Astrocyte (in vitro differentiated cells and primary cell): ENCODE measurements at regions not wholly inside any gene's neighbourhood (a gene's known extent, or its start where the extent isn't known, plus 50 kb on each side); places are given as distances from the start of the nearest gene placed in this dataset.

ENCODE experiments used
- DNase-seq: peaks from one replicate; pipeline ENCODE4 v3.0.0-alpha.2; 2010; ENCODE audit warnings: low read depth
- FAIRE-seq: peaks from 2 replicates; lab custom pipeline; 2011; peaks lifted over from hg19 to GRCh38; lab: Jason Lieb, UNC
- H2AFZ ChIP-seq: 2 replicates; pipeline ENCODE4 v1.6.0; 2012; ENCODE audit warnings: low read depth, low read length, inconsistent platforms
- H3K27ac ChIP-seq: 2 replicates; pipeline ENCODE4 v1.5.1; 2011; ENCODE audit warnings: low read depth, low read length, inconsistent platforms
- H3K27me3 ChIP-seq: 2 replicates; pipeline ENCODE4 v1.6.0; 2011; ENCODE audit warnings: low read length, inconsistent platforms; ENCODE audit not compliant: insufficient read depth
- H3K36me3 ChIP-seq: 2 replicates; pipeline ENCODE4 v1.5.1; 2011; ENCODE audit warnings: low read length, inconsistent platforms; ENCODE audit not compliant: insufficient read depth
- H3K4me1 ChIP-seq: 2 replicates; pipeline ENCODE4 v1.5.1; 2011; ENCODE audit warnings: low read length, inconsistent platforms; ENCODE audit not compliant: insufficient read depth
- H3K4me2 ChIP-seq: 2 replicates; pipeline ENCODE4 v1.6.0; 2012; ENCODE audit warnings: low read length, inconsistent platforms
- H3K4me3 ChIP-seq: 2 replicates; pipeline ENCODE4 v1.5.1; 2011; ENCODE audit warnings: low read depth, mild to moderate bottlenecking, low read length, inconsistent platforms; ENCODE audit not compliant: insufficient read depth
- H3K79me2 ChIP-seq: 2 replicates; pipeline ENCODE4 v1.6.0; 2012; ENCODE audit warnings: mild to moderate bottlenecking, low read length, inconsistent platforms; ENCODE audit not compliant: insufficient read depth
- H3K9ac ChIP-seq: 2 replicates; pipeline ENCODE4 v1.6.0; 2012; ENCODE audit warnings: mild to moderate bottlenecking, low read length, inconsistent platforms
- H3K9me3 ChIP-seq: 2 replicates; pipeline ENCODE4 v1.5.1; 2012; ENCODE audit warnings: low read depth, mild to moderate bottlenecking, low read length, inconsistent platforms; ENCODE audit not compliant: insufficient read depth
- H4K20me1 ChIP-seq: 2 replicates; pipeline ENCODE4 v1.6.0; 2012; ENCODE audit warnings: low read length, inconsistent platforms; ENCODE audit not compliant: insufficient read depth
- H3K27ac Mint-ChIP-seq: one replicate; pipeline ENCODE4 v1.8.0; 2021; ENCODE audit warnings: mild to moderate bottlenecking, mixed read lengths; ENCODE audit not compliant: unreplicated experiment
- H3K27me3 Mint-ChIP-seq: one replicate; pipeline ENCODE4 v1.8.0; 2021; ENCODE audit warnings: low read depth, mixed read lengths; ENCODE audit not compliant: unreplicated experiment
- H3K36me3 Mint-ChIP-seq: one replicate; pipeline ENCODE4 v1.8.0; 2021; ENCODE audit warnings: low read depth, mixed read lengths; ENCODE audit not compliant: unreplicated experiment
- H3K4me1 Mint-ChIP-seq: one replicate; pipeline ENCODE4 v1.8.0; 2021; ENCODE audit warnings: low read depth, mixed read lengths; ENCODE audit not compliant: unreplicated experiment
- H3K4me3 Mint-ChIP-seq: one replicate; pipeline ENCODE4 v1.8.0; 2021; ENCODE audit warnings: mild to moderate bottlenecking, moderate library complexity, mixed read lengths; ENCODE audit not compliant: unreplicated experiment
- H3K9me3 Mint-ChIP-seq: one replicate; pipeline ENCODE4 v1.8.0; 2021; ENCODE audit warnings: mild to moderate bottlenecking, mixed read lengths; ENCODE audit not compliant: unreplicated experiment
- EZH2 ChIP-seq: IDR thresholded peaks from 2 replicates; pipeline ENCODE4 v1.6.1; 2012; ENCODE audit warnings: mild to moderate bottlenecking, low read length, inconsistent platforms; ENCODE audit not compliant: insufficient read depth
- TF ChIP-seq, protein P1 (sequence below): IDR thresholded peaks from 2 replicates; pipeline ENCODE4 v1.5.1; 2011; ENCODE audit warnings: low read depth, mild to moderate bottlenecking, inconsistent platforms, low read length, moderate library complexity; ENCODE audit not compliant: insufficient read depth

DNA sequence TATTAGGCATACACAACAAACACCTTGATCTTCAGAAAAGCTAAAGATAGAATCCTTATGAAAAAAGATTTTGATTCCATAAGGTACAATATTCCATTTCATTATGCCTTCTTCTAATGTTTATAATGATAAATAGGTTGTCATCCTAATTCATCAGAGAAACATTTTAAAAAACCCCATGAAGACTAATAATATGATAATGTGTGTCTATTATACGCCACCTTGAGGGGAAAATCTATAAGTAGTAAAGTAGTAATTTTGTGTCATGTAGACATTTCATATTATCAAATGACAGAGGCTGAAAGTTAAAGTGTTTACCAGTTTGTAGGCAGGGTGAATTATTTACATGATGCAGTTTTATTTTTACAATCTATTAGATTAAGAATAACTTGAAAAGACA is 524.3 kb downstream of the GBE1 start:
- Histone ChIP-seq H3K36me3 (no peaks in the 10 kb centered on the region), H3K4me2 (no peak overlapping the region), H2AFZ (no peak overlapping the region), H3K4me3 (no peak overlapping the region), H4K20me1 (no peaks in the 10 kb centered on the region), H3K27ac (no peak overlapping the region), H3K27me3 (no peaks in the 10 kb centered on the region), H3K4me1 (no peaks in the 10 kb centered on the region), H3K9ac (no peak overlapping the region), H3K9me3 (no peaks in the 10 kb centered on the region), H3K79me2 (no peaks in the 10 kb centered on the region)
- H3K27ac Mint-ChIP-seq = no peak overlapping the region
- H3K4me3 Mint-ChIP-seq = no peak overlapping the region
- DNase-seq (no peak), FAIRE-seq (no peak)
- H3K4me1 Mint-ChIP-seq = no peaks in the 10 kb centered on the region
- TF ChIP-seq, protein P1, sequence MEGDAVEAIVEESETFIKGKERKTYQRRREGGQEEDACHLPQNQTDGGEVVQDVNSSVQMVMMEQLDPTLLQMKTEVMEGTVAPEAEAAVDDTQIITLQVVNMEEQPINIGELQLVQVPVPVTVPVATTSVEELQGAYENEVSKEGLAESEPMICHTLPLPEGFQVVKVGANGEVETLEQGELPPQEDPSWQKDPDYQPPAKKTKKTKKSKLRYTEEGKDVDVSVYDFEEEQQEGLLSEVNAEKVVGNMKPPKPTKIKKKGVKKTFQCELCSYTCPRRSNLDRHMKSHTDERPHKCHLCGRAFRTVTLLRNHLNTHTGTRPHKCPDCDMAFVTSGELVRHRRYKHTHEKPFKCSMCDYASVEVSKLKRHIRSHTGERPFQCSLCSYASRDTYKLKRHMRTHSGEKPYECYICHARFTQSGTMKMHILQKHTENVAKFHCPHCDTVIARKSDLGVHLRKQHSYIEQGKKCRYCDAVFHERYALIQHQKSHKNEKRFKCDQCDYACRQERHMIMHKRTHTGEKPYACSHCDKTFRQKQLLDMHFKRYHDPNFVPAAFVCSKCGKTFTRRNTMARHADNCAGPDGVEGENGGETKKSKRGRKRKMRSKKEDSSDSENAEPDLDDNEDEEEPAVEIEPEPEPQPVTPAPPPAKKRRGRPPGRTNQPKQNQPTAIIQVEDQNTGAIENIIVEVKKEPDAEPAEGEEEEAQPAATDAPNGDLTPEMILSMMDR = no peak
- no peaks in the 10 kb centered on the region for H3K36me3 Mint-ChIP-seq
- H3K9me3 Mint-ChIP-seq = no peaks in the 10 kb centered on the region
- H3K27me3 Mint-ChIP-seq = no peaks in the 10 kb centered on the region

DNA sequence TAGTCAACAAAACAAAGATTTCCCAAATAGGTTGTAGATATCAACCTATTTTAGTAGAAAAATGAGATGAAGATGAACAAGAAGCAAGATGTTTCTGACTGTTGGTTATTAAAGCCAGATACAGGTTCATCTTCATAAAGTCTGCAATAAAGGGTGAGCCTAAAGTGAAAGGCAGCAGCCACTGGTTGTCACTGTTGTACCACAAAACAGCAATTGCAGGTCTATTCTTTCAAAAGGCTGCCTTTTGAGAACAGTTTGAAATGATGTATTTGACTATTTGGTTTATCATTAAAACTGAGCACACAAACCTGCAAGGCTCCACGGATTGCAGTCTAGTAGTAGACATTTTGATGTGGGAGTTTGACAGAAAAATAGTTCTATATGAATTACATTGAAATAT is 543.4 kb downstream of the GBE1 start:
- H3K36me3 Mint-ChIP-seq = no peaks in the 10 kb centered on the region
- no peaks in the 10 kb centered on the region for H3K27me3 Mint-ChIP-seq
- DNase-seq = peak; percentile 33
- Histone ChIP-seq H3K9me3 (no peaks in the 10 kb centered on the region), H3K4me3 (no peak overlapping the region), H3K4me1 (peaks cover 15% of the 10 kb centered on the region), H3K9ac (no peak overlapping the region), H4K20me1 (no peaks in the 10 kb centered on the region), H3K79me2 (no peaks in the 10 kb centered on the region), H3K36me3 (no peaks in the 10 kb centered on the region), H3K27ac (no peak overlapping the region), H3K4me2 (no peak overlapping the region), H3K27me3 (no peaks in the 10 kb centered on the region), H2AFZ (no peak overlapping the region)
- H3K27ac Mint-ChIP-seq = no peak overlapping the region
- no peak for FAIRE-seq
- H3K9me3 Mint-ChIP-seq = no peaks in the 10 kb centered on the region
- H3K4me1 Mint-ChIP-seq = peaks cover 3% of the 10 kb centered on the region
- H3K4me3 Mint-ChIP-seq = no peak overlapping the region
- TF ChIP-seq, protein P1 = peak; percentile 84
- TF ChIP-seq EZH2 = no peak

DNA sequence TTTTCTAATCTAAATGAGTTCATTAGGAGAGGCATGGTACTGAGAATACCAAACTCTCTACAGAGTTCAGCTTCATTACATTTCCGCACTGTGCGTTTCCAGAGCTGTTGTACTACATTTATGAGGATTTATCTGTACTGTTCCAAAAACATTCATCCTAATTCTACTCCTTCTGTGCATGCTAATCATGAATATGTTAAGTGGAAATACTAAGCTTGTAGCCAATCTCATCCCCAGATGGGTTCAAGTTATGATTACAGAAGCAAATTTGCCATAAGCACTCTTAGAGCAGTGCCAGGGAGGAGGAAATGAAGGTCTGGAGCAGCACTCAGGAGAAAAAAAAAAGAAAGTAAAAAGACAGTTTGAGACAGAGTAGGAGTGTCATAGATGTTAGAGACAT is 544.3 kb downstream of the GBE1 start:
- no peaks in the 10 kb centered on the region for H3K9me3 Mint-ChIP-seq
- Histone ChIP-seq H3K4me3 (no peak overlapping the region), H3K27me3 (no peaks in the 10 kb centered on the region), H3K27ac (no peak overlapping the region), H3K9me3 (no peaks in the 10 kb centered on the region), H2AFZ (no peak overlapping the region), H3K4me1 (peaks cover 15% of the 10 kb centered on the region), H4K20me1 (no peaks in the 10 kb centered on the region), H3K9ac (peak overlapping the region; percentile 66), H3K4me2 (peak overlapping the region; percentile 43), H3K79me2 (no peaks in the 10 kb centered on the region), H3K36me3 (no peaks in the 10 kb centered on the region)
- TF ChIP-seq, protein P1 = no peak
- TF ChIP-seq EZH2 = no peak
- peaks cover 3% of the 10 kb centered on the region for H3K4me1 Mint-ChIP-seq
- FAIRE-seq = no peak
- H3K4me3 Mint-ChIP-seq = no peak overlapping the region
- no peaks in the 10 kb centered on the region for H3K36me3 Mint-ChIP-seq
- no peak overlapping the region for H3K27ac Mint-ChIP-seq
- no peaks in the 10 kb centered on the region for H3K27me3 Mint-ChIP-seq
- DNase-seq = no peak
